Pancreas (tissue), 10 donors: ENCODE measurements at regions not wholly inside any gene's neighbourhood (a gene's known extent, or its start where the extent isn't known, plus 50 kb on each side); places are given as distances from the start of the nearest gene placed in this dataset.

Source experiments
- ATAC-seq, 4 donors: fragments of 200-7000 bp; cut with Tn5 transposase; one replicate each; pipeline versions ENCODE4 v1.8.0 to v1.9.1; 2020; ENCODE audit warnings: mild to moderate bottlenecking in 4 of 4, moderate library complexity in 4 of 4
- DNase-seq, 6 donors: peaks; one replicate each; pipeline ENCODE4 v3.0.0-alpha.2; 2020
- FAIRE-seq: peaks from 2 replicates; lab custom pipeline; 2012; peaks lifted over from hg19 to GRCh38; lab: Jason Lieb, UNC
- H3K27ac ChIP-seq, 4 donors: fragments of 200-600 bp; sonication (generic); 1 replicate in 3 of 4; 2 replicates in 1 of 4; pipeline versions ENCODE4 v1.5.0 to v1.8.0; 2020
- H3K27me3 ChIP-seq, 4 donors: fragments of 200-600 bp; one replicate each; pipeline ENCODE4 v1.8.0; 2021
- H3K36me3 ChIP-seq, 3 donors: fragments of 200-600 bp; sonication (generic) in 1 of 3; one replicate each; pipeline versions ENCODE4 v1.5.0 to v1.8.0; 2020 to 2021
- H3K4me1 ChIP-seq, 3 donors: fragments of 200-600 bp; one replicate each; pipeline ENCODE4 v1.8.0; 2021
- H3K4me3 ChIP-seq, 4 donors: fragments of 200-600 bp; sonication (generic) in 2 of 4; one replicate each; pipeline versions ENCODE4 v1.5.0 to v1.8.0; 2020 to 2021
- H3K9me3 ChIP-seq, 4 donors: fragments of 200-600 bp; one replicate each; pipeline ENCODE4 v1.8.0; 2021
- WGBS, 2 donors: extraction: QIAGEN DNeasy Blood & Tissue Kit; methylation state at CpG; one replicate each; pipeline ENCODE4 v1.1.7; 2013; 5-methylcytosine and 5-hydroxymethylcytosine counted together
- intact Hi-C, 3 donors: fragments of 100-400 bp; cut with DNase I; formaldehyde crosslinking; loops; one replicate each; pipeline versions ENCODE4 v1.11.1 to v1.14.2; 2022
- TF ChIP-seq, protein P1 (sequence below), 4 donors: fragments of 200-600 bp; sonication (generic) in 3 of 4; IDR thresholded peaks; one replicate each; pipeline versions ENCODE4 v1.5.0 to v1.8.0; 2021; ENCODE audit warnings: antibody characterized with exemption in 4 of 4
- donor health status: healthy with polysubstance abuse.
- donor health status: DM: no; HTN: no; CAD: no; lungs with moderate emphysema.
- donor health status: DM: no; HTN: no; CAD: no.
- donor health status: control.
- donor health status: control.
- donor health status: Bipolar disorder and iron deficiency.
- donor health status: DM: yes; HTN: yes; CAD: no.
- donor health status: DM: no; HTN: no; CAD: no.
- donor health status: DM: no; HTN: no; CAD: no.
- donor health status: DM: yes; HTN: yes; CAD: no.

DNA sequence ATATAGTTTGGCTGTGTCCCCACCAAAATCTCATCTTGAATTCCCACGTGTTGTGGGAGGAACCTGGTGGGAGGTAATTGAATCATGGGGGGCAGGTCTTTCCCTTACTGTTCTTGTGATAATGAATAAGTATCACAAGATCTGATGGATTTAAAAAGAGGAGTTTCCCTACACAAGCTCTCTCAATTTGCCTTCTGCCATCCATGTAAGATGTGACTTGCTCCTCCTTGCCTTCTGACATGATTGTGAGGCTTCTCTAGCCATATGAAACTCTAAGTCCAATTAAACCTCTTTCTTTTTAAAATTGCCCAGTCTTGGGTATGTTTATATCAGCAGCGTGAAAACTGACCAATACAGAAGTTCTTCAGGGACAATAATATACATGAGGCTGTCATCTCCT is 425.1 kb downstream of the PABPC4L start:
- Histone ChIP-seq H3K4me1 (no peaks in the 10 kb centered on the region), H3K27ac (no peak overlapping the region), H3K27me3 (no peaks in the 10 kb centered on the region), H3K36me3 (no peaks in the 10 kb centered on the region), H3K9me3 (no peaks in the 10 kb centered on the region), H3K4me3 (no peak overlapping the region)
- intact Hi-C loops: no loop called here
- TF ChIP-seq, protein P1, sequence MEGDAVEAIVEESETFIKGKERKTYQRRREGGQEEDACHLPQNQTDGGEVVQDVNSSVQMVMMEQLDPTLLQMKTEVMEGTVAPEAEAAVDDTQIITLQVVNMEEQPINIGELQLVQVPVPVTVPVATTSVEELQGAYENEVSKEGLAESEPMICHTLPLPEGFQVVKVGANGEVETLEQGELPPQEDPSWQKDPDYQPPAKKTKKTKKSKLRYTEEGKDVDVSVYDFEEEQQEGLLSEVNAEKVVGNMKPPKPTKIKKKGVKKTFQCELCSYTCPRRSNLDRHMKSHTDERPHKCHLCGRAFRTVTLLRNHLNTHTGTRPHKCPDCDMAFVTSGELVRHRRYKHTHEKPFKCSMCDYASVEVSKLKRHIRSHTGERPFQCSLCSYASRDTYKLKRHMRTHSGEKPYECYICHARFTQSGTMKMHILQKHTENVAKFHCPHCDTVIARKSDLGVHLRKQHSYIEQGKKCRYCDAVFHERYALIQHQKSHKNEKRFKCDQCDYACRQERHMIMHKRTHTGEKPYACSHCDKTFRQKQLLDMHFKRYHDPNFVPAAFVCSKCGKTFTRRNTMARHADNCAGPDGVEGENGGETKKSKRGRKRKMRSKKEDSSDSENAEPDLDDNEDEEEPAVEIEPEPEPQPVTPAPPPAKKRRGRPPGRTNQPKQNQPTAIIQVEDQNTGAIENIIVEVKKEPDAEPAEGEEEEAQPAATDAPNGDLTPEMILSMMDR (IDR thresholded peaks at IDR 0.05): no peak
- DNase-seq: no peak
- no peak for ATAC-seq
- WGBS, 2 donors: 67 to 71% methylated on average over 2 of the region's 2 CpGs
- FAIRE-seq: no peak

DNA sequence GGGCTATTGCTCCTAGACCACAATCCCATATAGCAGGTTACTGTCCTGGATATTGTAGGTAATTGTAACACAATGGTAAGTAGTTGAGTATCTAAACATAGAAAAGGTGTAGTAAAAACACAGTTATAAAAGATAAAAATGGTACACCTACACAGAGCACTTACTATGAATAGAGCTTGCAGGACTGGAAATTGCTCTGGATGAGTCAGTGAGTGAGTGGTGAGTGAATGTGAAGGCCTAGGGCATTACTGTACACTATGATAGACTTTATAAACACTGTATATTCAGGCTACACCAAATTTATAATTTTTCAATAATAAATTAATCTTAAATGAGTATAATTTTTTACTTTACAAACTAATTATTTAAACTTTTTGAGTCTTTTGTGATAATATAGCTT is 425.7 kb downstream of the PABPC4L start:
- no peaks in the 10 kb centered on the region for H3K9me3 ChIP-seq
- H3K4me1 ChIP-seq: no peaks in the 10 kb centered on the region
- FAIRE-seq (no peak), ATAC-seq (no peak), DNase-seq (no peak)
- no peaks in the 10 kb centered on the region for H3K27me3 ChIP-seq
- intact Hi-C loops: no loop called here
- no peak overlapping the region for H3K4me3 ChIP-seq
- H3K27ac ChIP-seq: no peak overlapping the region
- TF ChIP-seq, protein P1 (IDR thresholded peaks at IDR 0.05): no peak
- H3K36me3 ChIP-seq: no peaks in the 10 kb centered on the region

DNA sequence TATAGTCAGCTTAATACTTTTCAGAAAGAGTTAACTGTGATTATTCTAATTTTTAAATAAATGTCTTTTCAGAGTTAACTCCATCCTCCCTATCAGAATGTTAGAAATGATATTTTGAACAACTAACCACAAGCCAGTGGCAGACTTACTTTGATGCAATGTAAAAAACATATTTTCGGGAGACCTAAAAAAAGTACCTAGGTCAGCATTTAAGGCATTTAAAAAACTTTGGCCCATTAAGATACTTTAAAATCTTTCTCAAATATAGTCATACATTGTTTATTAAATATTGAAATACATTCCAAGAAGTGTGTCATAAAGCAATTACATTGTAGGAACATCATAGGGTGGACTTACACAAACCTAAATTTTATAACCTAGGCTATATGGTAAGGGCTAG is 426.1 kb downstream of the PABPC4L start:
- WGBS, 2 donors: 72 to 87% methylated on average over 1 of the region's 1 CpG
- Histone ChIP-seq H3K36me3 (no peaks in the 10 kb centered on the region), H3K9me3 (no peaks in the 10 kb centered on the region), H3K27me3 (no peaks in the 10 kb centered on the region), H3K4me1 (no peaks in the 10 kb centered on the region), H3K27ac (no peak overlapping the region), H3K4me3 (no peak overlapping the region)
- FAIRE-seq (no peak), ATAC-seq (no peak), DNase-seq (no peak)
- TF ChIP-seq, protein P1 (IDR thresholded peaks at IDR 0.05): no peak
- intact Hi-C loops: no loop called here

DNA sequence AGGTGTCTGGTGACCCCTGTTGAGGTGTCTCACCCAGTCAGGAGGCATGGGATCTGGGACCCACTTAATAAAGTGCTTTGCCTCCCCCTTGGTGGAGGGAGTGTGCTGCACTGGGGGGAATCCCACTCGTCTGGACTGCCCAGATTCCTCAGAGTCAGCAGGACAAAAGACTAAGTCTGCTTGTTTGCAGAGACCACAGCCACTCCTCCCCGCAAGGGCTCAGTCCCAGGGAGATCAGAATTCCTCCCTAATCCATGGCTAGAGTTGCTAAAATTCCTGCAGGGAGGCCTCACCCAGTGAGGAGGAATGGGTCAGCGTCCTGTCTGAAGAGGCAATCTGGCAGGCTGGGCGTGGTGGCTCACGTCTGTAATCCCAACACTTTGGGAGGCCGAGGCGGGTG is 442.2 kb downstream of the PABPC4L start:
- TF ChIP-seq, protein P1 (IDR thresholded peaks at IDR 0.05): no peak
- Histone ChIP-seq H3K4me3 (no peak overlapping the region), H3K36me3 (no peaks in the 10 kb centered on the region), H3K9me3 (no peaks in the 10 kb centered on the region), H3K4me1 (no peaks in the 10 kb centered on the region), H3K27me3 (no peaks in the 10 kb centered on the region), H3K27ac (no peak overlapping the region)
- no peak for DNase-seq
- no peak for ATAC-seq
- intact Hi-C loops: no loop called here
- WGBS, 2 donors: 47 to 54% methylated on average over 7 of the region's 7 CpGs
- FAIRE-seq: no peak

DNA sequence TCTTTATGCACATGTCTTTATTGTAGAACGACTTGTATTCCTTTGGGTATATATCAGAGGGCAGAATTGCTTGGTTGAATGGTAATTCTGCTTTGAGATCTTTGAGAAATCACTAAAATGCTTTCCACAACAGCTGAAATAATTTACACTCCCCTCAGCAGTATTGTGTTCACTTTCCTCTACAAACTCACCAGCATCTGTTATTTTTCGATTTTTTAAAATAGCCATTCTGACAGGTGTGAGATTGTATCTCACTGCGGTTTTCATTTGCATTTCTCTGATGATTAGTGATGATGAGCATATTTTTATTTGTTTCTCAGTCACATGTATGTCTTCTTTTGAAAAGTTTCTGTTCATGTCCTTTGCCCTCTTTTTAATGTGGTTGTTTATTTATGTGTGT is 459.8 kb downstream of the PABPC4L start:
- no peak for ATAC-seq
- TF ChIP-seq, protein P1 (IDR thresholded peaks at IDR 0.05): no peak
- no peaks in the 10 kb centered on the region for H3K9me3 ChIP-seq
- no peaks in the 10 kb centered on the region for H3K4me1 ChIP-seq
- H3K27ac ChIP-seq: no peak overlapping the region
- intact Hi-C loops: no loop called here
- no peak for FAIRE-seq
- DNase-seq: no peak
- 54 to 61% methylated on average over 3 of the region's 3 CpGs for WGBS, 2 donors
- H3K36me3 ChIP-seq: no peaks in the 10 kb centered on the region
- no peaks in the 10 kb centered on the region for H3K27me3 ChIP-seq
- H3K4me3 ChIP-seq: no peak overlapping the region
